NCI-H748 treated with DMSO at 0.1 percent for 48 hours (cell line): ENCODE measurements at regions not wholly inside any gene's neighbourhood (a gene's known extent, or its start where the extent isn't known, plus 50 kb on each side); places are given as distances from the start of the nearest gene placed in this dataset.

Experiments
- DNase-seq: peaks from one replicate; lab custom pipeline; 2025; lab: John Stamatoyannopoulos, UW

GRCh38 chr15:62805502-62805901 is 237.0 kb upstream of the TPM1 start:
- no peak for DNase-seq

DNA sequence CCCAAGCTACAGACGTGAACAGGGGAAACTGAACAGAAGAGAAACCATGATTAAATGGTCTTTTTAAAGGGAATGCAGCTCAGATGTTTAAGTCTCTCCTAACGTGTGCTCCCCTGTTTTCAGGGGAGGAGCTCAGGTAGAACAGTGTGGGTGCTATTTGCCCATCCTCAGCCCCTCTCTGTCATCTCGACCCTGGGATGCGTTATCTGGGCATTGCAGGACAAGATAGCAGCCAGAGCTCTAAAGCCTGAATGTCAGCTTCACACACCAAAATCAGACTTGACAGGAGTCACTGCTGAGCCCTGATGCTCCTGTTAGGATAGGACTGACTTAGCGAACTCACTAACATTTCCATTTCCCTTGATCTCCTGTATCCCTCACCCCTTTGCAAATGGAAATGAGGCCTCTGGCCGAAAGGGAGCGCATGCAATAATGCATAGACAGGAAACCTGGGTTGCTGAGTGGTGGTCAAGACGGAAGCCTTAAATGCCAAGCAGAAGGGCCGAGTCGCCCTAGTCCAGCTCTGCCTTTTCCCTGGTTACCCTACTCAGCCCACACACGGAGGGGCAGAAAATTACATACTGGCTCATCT is 234.9 kb upstream of the TPM1 start:
- no peak for DNase-seq

GRCh38 chr15:62809115-62809967 is 233.2 kb upstream of the TPM1 start:
- DNase-seq: no peak

GRCh38 chr15:62809968-62810260 is 232.6 kb upstream of the TPM1 start:
- no peak for DNase-seq

- DNase-seq: no peak
Observed at GRCh38 chr15:62812515-62812835, 230.1 kb upstream of the TPM1 start.

DNA sequence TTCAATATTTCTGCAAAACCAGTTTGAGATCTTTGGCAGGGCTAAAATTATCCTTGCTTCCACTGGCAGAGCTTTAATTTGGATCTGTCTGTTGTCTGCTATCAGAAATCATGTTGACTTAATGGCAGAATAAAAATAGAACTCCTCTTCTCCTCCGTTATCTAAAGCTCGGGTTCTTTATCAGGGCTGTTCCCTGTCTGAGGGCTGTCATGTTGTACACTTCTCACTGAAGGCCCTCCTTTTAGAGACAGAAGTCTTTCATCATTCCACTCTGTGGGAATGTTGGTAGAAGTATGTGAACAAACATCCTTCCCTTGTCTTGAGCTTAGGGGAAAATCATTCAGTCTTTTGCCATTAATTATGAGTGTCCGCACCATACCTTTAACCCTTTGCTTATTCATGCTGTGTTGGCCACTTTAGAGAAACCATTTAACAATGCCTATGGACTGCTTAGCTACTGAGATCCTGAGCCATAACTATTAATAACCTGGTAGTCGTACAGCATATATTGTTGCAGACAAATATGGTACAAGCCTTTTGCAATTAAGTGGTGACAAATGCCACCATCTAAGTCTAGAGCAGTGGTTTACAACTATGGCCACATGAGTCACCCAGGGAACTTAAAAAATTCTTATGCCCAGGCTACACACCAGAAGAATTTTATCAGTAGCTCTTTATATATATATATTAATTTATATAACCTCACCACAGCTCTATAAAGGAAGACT is 226.0 kb upstream of the TPM1 start:
- no peak for DNase-seq

DNA sequence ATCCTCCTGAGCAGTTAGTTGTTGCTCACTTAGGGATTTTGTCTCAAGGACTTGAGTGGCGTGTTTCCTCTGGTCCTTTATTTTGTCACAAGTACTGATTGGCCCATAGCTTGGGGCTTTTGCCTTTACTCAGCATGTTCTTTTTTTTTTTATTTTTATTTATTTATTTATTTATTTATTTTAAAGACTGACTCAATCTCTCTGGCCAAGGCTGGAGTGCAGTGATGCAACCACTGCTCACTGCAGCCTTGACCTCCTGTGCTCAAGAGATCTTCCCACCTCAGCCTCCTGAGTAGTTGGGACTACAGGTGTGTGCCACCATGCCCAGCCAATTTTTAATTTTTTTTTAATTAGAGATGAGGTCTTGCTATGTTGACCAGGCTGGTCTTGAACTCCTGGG is 223.9 kb upstream of the TPM1 start:
- DNase-seq: no peak

- no peak for DNase-seq
Observed at GRCh38 chr15:62821384-62822131, 221.0 kb upstream of the TPM1 start.

DNA sequence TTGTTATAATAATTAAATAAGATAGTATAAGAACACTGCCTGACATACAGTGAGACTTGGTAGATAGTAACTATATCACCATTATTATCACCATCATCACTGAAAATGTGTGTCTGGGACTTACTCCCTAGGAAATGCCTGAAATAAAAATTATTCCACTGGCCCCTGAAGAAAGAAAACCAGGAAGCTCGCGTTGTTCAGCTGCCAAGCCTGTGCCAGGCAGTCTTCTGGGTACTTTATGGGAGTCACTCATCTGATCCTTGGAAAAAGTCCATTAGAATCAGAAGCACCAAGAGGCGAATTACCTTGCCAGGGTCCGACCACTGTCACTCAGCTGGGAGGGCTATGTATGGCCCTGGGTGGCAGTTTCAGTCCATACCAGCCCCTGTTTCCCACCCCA is 220.3 kb upstream of the TPM1 start:
- DNase-seq: no peak

DNA sequence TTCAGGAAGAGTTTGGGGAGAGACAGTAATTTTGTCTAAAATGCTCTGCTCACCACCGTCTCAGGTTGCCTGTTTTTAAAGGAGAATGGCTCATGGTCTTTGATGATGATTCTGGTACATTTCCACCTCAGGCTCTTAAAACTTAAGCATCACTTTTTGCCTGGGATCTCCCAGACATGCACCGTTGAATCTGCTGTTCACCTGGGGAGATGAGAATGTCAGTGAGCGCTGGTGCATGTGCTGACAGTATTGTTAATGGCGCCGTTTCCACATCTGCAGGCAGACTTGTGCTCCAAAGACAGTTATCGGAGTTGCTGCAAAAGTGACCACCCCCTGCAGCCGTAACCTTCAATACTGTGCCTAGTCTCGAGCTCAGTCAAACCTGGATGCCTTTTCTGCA is 219.0 kb upstream of the TPM1 start:
- DNase-seq: no peak

DNA sequence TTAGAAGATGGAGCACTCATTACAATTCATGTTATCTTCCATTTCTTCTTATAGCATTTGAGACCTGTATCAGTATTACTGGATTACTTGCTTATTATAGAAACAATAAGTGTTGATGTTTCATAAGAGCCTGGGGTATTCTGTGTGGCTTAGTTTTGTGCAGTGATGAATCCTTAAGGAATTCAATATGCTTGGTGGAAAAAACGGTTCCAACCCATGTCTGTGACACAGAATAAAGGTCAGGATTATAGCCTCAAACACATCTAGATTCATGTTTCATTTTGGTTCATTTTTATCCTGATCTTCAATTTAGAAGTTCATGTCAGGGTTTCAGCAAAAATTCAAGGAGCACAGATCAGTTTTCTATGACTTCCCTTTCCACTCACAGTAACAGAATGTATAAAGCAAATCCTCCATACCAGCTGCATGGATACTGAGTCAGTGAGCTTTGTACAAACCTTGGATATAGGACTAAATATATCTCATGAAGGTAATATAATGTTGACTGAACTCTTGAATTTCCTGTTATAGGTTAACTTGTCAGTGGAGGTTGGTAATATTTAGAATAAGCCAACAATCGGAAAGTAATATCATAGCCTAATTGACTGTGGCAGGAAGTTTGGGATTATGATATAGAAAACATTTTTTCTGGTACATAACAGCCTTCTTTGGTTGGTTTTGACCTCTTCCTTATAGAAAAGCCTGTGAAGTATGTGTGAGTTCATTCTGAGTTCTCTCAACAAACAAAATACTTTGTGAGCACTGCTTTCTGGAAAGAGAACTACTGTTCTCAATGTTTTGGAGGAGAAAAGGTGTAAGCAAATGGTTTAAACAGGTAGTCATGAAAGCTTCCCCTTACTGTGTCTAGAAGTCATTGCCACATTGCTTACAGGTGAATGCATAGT is 218.2 kb upstream of the TPM1 start:
- no peak for DNase-seq

DNA sequence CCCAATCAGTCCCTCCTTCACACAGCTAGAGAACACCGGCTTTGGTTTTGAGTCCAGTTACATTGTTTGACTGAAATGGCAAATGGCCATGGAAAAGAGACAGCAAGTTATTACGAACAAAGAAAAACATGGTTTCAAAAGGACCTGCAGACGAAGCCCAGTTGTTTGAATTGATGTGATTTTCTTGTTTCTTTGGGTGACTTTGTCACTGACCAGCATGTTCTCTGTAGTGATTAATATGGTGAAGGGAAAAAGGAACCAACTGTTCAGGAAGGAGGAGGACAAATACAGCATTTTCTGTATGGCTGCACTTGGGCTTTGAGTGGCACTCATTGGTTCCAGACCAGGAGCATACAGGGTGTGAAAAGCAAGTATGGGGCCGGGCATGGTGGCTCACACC is 217.4 kb upstream of the TPM1 start:
- DNase-seq: no peak

GRCh38 chr15:62826561-62826960 is 216.0 kb upstream of the TPM1 start:
- no peak for DNase-seq

DNA sequence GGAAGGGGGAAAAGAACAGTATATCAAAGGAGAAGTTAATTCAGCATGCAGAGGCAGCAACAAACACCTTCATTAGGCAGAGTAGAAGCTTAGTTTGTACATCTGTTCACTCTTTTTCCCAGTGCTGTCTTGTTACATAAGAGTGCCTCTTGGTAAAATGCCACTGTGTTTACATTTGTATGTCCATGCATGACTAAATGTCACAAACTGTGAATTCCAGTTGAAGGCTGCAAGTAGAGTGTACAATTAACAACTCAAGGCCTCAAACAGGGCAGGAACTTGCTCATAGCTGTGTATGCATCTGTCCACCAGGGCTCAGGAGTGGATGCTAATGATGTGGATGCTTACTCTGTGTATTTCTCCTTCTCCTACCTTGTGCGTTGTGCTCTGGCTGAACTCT is 214.2 kb upstream of the TPM1 start:
- no peak for DNase-seq

GRCh38 chr15:62832231-62832630 is 210.3 kb upstream of the TPM1 start:
- DNase-seq: no peak

- DNase-seq: no peak
Observed at GRCh38 chr15:62833646-62834045, 208.9 kb upstream of the TPM1 start.

DNA sequence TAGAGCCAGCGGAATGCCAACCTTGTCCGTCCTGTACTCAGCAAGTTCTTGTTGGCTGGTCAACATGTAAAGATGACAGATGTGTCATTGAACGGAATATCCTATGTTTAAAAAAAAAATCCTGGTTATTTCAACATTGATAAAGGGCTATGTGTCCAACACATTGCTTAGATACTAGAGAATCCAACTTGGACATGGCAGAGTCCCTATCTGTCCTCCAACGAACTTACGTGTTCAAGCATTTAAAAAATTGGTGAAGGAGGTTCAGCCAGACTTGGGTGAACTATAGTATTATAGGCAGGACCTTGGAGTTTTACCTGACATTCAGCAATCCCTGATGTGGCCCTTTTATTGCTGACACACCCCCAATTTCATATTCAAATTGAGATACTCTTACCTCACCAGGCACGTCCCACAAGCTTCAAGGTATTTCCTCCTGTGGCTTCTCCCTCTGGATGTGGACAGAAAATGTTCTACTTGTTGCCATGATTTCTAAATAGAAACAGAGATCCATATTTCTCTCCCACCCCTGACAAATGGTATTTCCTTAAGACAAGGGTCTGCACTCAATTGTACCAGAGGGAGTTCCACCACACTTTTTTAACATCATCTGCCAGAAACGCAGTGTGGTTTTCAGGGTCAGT is 207.7 kb upstream of the TPM1 start:
- DNase-seq: no peak

GRCh38 chr15:62835351-62835750 is 207.2 kb upstream of the TPM1 start:
- no peak for DNase-seq

DNA sequence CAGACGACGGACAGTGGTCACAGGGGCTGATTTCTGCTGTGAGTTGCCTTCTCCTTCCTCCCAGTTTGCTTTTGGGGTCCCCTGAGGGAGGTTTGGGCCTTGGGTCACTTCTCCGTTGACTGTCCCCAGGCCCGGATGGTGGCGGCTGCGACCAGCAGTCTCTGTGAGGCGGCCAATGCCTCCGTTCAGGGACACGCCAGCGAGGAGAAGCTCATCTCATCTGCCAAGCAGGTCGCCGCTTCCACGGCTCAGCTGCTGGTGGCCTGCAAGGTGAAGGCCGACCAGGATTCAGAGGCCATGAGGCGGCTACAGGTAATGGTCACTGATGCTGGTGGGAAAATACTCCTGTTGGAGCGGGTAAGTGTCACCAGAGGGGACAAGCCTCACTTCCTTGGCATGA is 206.8 kb upstream of the TPM1 start:
- DNase-seq: no peak

GRCh38 chr15:62840526-62841268 is 201.8 kb upstream of the TPM1 start:
- DNase-seq: no peak

DNA sequence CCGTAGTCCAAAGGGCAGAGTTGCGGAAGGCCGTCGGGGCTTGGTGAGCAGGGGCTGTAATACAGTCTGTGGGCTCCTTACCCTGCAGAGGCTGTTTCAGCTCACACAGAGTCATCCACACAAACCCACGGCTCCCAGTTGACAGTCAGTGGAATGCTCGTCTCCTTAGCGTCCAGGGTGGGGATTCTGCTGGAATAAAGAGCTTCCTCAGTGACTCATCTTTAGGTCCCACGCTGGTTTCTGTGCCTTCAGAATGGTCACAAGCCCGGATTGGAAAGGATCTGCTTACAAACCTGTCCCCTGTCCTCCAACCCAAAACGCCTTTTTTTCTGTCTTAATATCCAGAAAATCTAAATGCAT is 201.3 kb upstream of the TPM1 start:
- DNase-seq: no peak
